ENCODE measurements at regions not wholly inside any gene's neighbourhood (a gene's known extent, or its start where the extent isn't known, plus 50 kb on each side); places are given as distances from the start of the nearest gene placed in this dataset.

DNA sequence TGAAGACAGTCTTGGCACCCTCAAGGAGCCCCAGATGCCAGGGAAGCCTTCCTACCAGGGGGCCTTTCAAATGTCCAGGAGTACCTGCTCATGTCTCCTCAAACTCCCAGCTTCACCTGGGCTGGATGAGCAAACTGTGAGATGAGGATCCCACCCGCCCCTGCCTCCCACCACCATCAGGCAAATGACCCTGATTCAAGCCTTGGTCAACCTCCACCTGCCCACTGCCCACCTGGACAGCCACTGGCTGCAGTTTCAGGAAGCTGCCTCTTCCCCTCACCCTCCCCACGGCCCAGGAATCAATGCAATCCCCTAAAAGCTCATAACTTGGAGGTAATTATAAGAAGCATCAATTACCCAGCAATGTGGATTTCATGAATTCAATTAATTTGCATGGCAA lies 122.7 kb downstream of the BUD13 start:
- H3K27ac ChIP-seq = no peak overlapping the region
- POLR2A ChIA-PET (ENCODE audit: low non-redundant PET) = no interaction called here
- TF ChIP-seq, protein P1, sequence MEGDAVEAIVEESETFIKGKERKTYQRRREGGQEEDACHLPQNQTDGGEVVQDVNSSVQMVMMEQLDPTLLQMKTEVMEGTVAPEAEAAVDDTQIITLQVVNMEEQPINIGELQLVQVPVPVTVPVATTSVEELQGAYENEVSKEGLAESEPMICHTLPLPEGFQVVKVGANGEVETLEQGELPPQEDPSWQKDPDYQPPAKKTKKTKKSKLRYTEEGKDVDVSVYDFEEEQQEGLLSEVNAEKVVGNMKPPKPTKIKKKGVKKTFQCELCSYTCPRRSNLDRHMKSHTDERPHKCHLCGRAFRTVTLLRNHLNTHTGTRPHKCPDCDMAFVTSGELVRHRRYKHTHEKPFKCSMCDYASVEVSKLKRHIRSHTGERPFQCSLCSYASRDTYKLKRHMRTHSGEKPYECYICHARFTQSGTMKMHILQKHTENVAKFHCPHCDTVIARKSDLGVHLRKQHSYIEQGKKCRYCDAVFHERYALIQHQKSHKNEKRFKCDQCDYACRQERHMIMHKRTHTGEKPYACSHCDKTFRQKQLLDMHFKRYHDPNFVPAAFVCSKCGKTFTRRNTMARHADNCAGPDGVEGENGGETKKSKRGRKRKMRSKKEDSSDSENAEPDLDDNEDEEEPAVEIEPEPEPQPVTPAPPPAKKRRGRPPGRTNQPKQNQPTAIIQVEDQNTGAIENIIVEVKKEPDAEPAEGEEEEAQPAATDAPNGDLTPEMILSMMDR (conservative IDR thresholded peaks at IDR 0.05; ENCODE audit: low read depth) = no peak
- CTCF ChIA-PET = interaction anchor here (1.2 kb wide), 1 partner anchor 9 kb away, joined by 3 read pairs; no protein-coding TSS in a partner anchor
- no peak for DNase-seq (ENCODE audit: low spot score)

DNA sequence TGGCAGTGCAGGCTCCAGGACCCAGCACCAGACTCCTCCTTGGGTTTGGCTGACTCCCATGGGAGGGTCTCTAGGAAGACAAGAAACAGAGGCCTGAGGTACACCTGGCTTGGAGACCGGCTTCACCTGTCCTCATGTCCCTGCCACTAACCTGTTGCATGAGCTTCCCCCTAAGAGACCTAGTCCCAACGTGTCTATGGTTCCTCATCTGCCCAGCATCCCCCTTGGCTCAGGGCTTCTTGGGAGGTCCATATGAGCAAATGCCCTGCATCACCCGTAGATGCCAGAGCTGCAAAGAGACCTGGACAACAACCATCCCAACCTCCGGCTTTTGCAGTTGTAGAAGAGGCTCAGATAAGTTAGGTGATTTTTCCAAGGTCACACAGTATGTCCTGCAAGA lies 123.5 kb downstream of the BUD13 start:
- POLR2A ChIA-PET (ENCODE audit: low non-redundant PET) = no interaction called here
- CTCF ChIA-PET = interaction anchor here (0.5 kb wide), 1 partner anchor 19 kb away, joined by 3 read pairs; no protein-coding TSS in a partner anchor
- no peak for DNase-seq (ENCODE audit: low spot score)
- no peak overlapping the region for H3K27ac ChIP-seq
- TF ChIP-seq, protein P1 (conservative IDR thresholded peaks at IDR 0.05; ENCODE audit: low read depth) = no peak

DNA sequence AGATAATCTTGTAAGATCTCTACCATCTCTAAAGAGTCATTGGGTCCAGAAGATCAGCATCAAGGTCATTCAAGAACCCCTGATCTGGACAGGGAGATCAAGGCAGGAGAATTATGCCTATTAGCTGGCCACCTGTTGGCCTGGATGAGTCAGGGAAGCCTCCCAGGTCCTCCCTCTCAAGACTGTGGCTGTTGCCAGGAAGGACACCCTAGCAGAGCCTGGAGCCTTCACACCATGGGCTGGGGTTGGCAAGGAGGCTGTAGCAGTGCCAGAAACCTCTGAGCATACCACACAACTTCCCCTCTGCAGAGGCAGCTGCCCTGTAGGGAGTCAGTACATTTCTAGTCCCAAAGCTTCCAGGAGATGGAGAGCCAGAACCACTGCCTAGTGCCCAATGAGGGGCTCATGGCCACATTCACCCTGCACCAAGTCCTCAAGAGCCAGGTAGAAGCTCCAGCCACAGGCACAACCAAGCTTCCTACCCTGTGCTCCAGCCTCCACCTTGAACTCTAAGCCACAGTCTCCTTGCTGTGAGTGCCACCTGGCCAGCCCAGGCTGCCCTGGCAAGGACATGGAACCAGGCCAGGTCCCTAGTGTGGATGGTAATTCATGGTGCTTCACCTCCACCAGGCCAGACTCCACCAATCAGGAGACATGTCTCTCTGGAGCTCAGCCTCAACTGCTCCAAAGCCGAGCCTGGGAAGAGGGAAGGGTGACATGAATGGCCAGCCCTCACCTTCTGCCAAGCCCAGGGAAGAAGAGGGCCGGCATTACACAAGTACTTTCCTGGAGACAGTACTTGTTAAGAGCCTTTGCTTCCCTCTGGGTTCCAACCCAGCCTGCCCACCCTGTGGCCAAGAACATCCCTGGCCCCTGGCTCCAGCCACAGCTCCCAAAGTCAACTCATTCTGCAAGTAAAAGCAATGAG lies 124.3 kb downstream of the BUD13 start:
- no peak overlapping the region for H3K27ac ChIP-seq
- ChIA-PET CTCF (interaction anchor here (0.5 kb wide), 2 partner anchors 18 to 353 kb away, joined by 3 read pairs; no protein-coding TSS in a partner anchor), POLR2A (ENCODE audit: low non-redundant PET) (no interaction called here)
- TF ChIP-seq, protein P1 (conservative IDR thresholded peaks at IDR 0.05; ENCODE audit: low read depth) = no peak
- no peak for DNase-seq (ENCODE audit: low spot score)

DNA sequence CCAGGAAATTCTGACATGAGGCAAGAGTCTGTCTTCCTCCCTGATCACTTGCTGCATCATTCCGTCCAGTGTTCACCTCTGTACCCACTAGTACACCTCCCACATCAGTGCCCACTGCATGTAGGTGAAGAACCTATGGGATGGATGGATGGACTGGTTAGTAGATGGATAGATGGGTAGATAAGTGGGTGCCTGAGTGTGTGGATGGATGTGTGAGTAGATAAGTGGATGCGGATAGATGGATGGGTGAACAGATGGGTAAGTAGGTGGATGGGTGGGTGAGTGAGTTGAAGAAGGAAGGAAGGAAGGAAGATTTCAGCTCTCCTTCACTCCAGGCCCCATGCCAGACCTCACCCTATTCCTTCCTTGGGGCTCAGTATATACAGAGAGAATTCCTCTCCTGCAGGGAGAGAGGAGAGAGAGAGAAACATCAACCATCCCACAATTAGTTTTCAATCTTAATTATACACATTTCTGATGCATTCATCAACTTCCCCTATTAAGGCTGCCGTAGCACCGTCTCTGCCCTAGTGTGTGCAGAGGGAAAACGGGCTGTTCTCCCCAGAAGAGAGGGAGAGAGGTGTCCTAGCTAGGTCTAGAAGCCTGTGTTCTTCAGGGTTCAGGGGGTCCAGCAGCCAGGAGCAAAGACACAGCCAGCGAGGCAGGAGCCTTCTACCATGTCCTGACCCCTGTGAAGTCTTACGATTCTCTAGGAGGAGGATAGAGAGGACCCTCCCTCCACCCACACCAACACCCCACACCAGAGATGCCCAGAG lies 125.3 kb downstream of the BUD13 start:
- DNase-seq (ENCODE audit: low spot score) = no peak
- no peak overlapping the region for H3K27ac ChIP-seq
- POLR2A ChIA-PET (ENCODE audit: low non-redundant PET) = no interaction called here
- CTCF ChIA-PET = no interaction called here
- TF ChIP-seq, protein P1 (conservative IDR thresholded peaks at IDR 0.05; ENCODE audit: low read depth) = no peak

DNA sequence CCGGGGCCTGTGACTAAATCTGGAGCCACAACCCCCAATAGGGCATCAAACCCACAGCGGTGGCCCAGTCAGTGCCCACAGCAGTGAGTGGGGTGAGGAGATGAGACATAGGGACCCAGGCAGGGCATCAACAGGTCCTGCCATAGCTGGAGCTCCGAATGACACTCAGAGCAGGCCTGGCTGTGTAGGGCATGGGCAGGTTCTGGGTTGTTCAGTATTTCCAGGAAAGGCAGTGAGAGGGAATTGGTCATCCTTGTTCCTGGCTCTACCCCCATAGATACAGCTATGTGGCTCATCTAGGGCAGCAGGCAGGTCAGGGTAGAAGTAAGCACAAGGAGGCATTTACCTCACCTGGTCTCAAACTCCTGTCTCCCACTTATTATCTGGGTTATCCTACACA lies 126.6 kb downstream of the BUD13 start:
- CTCF ChIA-PET = interaction anchor here (0.8 kb wide), 1 partner anchor 343 kb away, joined by 4 read pairs; no protein-coding TSS in a partner anchor
- DNase-seq (ENCODE audit: low spot score) = no peak
- TF ChIP-seq, protein P1 (conservative IDR thresholded peaks at IDR 0.05; ENCODE audit: low read depth) = no peak
- POLR2A ChIA-PET (ENCODE audit: low non-redundant PET) = no interaction called here
- H3K27ac ChIP-seq = no peak overlapping the region

DNA sequence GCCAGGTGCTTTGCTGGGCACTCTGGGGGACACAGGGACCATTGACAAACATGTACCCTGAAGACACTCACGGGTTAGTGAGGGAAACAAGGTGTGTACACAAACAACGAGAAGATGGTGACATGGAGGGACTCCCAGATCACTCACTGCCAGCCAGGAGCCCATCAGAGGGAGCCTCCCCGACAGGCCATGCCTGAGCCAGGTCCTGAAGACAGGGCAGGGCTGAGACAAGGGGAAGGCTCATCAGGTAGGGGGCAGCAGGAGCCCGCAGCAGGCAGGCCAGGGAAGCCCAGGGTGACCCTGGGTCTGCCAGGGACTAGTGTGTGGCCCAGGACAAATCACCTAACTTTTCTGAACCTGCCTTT lies 127.9 kb downstream of the BUD13 start:
- ChIA-PET POLR2A (ENCODE audit: low non-redundant PET) (no interaction called here), CTCF (interaction anchor here (0.6 to 0.7 kb wide), 2 partner anchors 8 to 1023 kb away, joined by 3 to 4 read pairs; no protein-coding TSS in a partner anchor)
- TF ChIP-seq, protein P1 (conservative IDR thresholded peaks at IDR 0.05; ENCODE audit: low read depth) = no peak
- DNase-seq (ENCODE audit: low spot score) = no peak
- H3K27ac ChIP-seq = no peak overlapping the region
